NT2/D1 (cell line): ENCODE measurements at regions not wholly inside any gene's neighbourhood (a gene's known extent, or its start where the extent isn't known, plus 50 kb on each side); places are given as distances from the start of the nearest gene placed in this dataset.

Experiments used
- SUZ12 ChIP-seq: IDR thresholded peaks from 2 replicates; pipeline ENCODE4 v1.6.1; 2011; ENCODE audit not compliant: insufficient read length, insufficient read depth; ENCODE audit errors: extremely low read depth
- ZNF274 ChIP-seq: IDR thresholded peaks from 2 replicates; pipeline ENCODE4 v1.6.1; 2011; ENCODE audit warnings: mild to moderate bottlenecking, low read depth, low read length

DNA sequence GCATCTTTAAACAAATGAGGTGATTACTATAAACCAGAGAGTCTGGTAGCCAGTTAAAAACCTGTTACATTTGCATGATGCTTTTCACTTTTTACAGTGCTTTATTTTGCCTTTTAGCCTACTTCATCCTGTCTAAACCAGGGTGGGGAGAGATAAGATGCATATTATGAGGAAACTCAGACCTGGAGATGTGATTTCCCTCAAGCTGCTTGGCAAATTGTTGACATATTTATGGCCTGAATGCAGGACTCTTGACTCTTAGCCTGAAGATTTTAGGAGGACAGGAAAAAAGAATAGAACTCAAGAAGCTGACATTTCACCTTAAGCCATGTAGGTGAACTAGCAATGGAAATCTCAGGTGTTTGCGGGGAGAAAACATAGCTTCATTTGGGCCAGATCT is 202.8 kb downstream of the NMUR2 start:
- TF ChIP-seq SUZ12: no peak
- no peak for TF ChIP-seq ZNF274
